NOMO-1 treated with dmso at 0.1 percent for 144 hours (cell line): ENCODE measurements at regions not wholly inside any gene's neighbourhood (a gene's known extent, or its start where the extent isn't known, plus 50 kb on each side); places are given as distances from the start of the nearest gene placed in this dataset.
"Not testable (repeated sequence)": the region's sequence is repeated elsewhere in the genome, so short reads cannot be mapped to it uniquely, and the experiment has no call there.

Experiments
- DNase-seq: peaks from one replicate; lab custom pipeline; 2025; ENCODE audit not compliant: unreplicated experiment; lab: John Stamatoyannopoulos, UW

- no peak for DNase-seq
These were observed 307.3 kb downstream of the RAPGEF2 start for GRCh38 chr4:159410076-159410777.

GRCh38 chr4:159410891-159411290, 308.0 kb downstream of the RAPGEF2 start:
- no peak for DNase-seq

DNA sequence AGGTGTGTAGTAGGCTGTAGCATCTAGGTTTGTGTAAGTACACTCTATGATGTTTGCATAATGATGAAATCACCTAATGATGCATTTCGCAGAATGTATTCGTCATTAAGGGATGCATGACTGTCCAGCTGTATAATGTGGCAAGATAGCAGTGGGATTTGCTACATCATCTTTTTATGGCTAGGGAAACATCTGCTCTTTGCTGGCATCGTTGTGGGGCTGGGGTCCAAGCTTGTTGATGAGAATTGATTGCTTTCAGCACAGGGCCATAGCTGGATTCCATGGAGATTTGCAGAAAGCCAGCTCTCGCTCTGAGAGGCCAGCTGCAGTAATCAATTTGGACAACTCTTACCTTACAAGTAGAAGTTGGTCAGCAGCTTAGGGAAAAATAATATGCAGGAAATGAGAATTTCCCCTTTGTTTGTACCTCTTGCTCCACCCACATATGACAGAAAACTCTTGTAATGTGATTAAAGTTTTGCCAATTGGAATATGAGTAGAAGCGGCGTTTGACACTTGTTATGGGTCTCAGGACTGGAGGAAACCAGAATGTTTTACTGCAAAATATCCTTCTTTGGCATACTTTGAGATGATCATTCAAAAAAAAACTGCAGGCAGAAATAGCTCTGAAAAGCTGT, 310.5 kb downstream of the RAPGEF2 start:
- DNase-seq: no peak

- DNase-seq: no peak
These were observed 311.4 kb downstream of the RAPGEF2 start for GRCh38 chr4:159414305-159414704.

DNA sequence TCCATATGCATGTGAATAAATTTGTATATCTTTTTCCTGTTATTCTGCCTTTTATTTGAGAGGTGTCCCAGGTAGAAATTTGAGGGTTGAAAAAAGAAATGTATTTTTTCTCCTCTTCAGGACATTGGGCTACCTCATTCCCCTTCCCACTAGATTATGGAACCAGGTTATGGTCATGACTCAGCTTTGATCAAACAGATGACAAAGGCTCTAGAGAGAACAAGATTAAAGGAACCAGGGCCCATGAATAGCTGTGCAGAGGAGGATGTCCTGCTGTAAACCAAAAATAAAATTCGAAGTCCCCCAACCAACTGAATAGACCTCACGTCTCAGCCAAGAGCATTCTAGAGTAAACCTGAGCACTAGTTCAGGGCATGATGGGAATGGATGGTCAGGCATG, 313.2 kb downstream of the RAPGEF2 start:
- no peak for DNase-seq

GRCh38 chr4:159416996-159417395, 314.1 kb downstream of the RAPGEF2 start:
- DNase-seq: no peak

DNA sequence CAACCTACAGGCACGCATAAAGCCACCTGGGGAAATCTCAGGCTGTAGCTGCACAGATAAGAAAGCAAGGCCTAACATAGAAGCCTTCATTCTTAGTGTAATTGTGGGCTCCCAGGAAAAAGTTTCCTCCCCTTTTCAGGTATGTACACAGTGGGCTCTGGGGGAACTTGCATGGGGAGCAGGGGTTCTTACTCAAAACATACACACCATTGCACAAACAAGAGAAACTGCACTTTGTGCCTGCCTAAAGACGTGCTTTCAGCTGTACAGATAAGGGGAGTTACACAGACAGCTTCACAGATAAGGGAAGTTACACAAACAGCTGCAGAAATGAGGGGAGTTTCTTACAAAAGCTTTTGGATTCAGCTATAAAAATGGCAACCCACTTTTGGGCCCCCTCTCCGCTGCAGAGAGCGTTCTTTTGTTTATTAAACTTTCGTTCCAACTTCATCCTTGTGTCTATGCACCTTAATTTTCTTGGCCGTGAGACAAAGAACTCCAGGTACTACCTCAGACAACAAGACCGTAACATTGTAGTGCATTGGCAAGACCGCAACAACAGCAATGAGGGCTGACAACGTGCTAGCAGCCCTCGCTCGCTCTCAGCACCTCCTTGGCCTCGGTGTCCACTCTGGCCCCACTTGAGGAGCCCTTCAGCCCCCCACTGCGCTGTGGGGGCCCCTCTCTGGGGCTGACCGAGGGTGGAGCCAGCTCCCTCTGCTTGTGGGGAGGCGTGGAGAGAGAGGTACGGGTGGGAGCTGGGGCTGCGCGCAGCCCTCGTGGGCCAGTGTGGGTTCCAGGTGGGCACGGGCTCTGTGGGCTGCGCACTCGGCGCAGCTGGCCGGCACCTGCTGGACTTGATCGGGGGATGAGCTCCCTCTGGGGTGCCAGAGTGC, 317.5 kb downstream of the RAPGEF2 start:
- no peak for DNase-seq

DNA sequence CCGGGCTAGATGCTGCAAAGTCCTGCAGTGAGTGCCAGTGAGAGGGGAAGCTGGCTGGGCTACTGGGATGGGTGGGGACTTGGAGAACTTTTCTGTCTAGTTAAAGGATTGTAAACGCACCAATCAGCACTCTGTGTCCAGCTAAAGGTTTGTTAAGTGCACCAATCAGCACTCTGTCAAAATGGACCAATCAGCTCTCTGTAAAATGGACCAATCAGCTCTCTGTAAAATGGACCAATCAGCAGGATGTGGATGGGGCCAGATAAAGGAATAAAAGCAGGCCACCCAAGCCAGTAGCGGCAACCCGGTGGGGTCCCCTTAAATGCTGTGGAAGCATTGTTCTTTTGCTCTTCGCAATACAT, 318.2 kb downstream of the RAPGEF2 start:
- DNase-seq: not testable (repeated sequence)

DNA sequence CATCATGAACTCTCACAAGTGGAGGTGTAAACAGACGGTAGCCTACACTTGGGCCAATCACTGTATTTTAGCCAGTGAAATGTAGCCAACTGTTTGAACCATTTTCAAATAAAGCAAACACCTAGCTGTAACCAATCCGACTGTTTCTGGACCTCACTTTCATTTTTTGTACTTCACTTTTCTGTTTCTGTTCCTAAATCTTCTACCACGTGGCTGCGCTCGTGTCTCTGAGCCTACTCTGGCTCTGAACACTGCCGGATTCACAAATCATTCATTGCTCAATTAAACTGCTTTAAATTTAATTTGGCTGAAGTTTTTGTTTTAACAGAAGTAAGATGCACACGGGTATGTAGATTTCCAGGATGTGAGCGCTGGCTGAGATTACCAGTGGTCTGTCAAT, 319.1 kb downstream of the RAPGEF2 start:
- no peak for DNase-seq

DNA sequence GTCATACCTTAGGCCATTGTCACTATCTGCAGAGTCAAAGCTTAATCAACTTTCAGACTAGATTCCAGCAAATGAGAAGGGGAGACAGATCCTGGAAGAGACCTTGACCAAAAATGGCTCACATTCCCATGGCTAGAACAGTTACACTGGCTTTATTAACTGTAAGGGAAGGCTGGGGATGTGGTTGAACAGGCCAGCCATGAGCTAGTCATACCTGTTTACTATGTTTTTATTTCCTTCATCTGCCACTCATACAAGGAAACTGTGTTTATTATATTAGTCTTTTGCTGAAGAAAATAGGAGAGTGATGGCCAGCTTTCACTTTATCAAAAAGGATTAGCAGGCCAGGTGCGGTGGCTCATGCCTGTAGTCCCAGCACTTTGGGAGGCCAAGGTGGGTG, 319.7 kb downstream of the RAPGEF2 start:
- DNase-seq: no peak

GRCh38 chr4:159425737-159426305, 322.9 kb downstream of the RAPGEF2 start:
- no peak for DNase-seq

DNA sequence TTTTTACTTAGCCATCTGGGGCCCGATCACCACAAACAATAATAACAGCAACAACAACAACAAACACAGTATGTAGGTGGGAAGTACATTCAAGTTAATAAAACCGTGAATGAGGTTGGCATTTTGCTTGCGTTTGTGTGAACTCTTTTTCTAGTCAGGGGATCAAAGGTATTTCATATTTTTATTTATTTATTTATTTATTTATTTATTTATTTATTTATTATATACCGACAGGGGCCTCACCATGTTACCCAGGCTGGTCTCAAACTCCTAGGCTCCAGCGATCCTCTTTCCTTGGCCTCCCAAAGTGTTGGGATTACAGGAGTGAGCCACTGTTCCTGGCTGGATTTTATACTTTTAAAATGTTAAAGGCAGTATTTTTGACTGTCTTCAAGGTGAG, 325.4 kb downstream of the RAPGEF2 start:
- DNase-seq: no peak

GRCh38 chr4:159428975-159429692, 326.3 kb downstream of the RAPGEF2 start:
- DNase-seq: no peak

- no peak for DNase-seq
These were observed 326.8 kb downstream of the RAPGEF2 start for GRCh38 chr4:159429693-159430035.

- DNase-seq: no peak
These were observed 328.0 kb downstream of the RAPGEF2 start for GRCh38 chr4:159430896-159431295.

- no peak for DNase-seq
These were observed 329.6 kb downstream of the RAPGEF2 start for GRCh38 chr4:159432436-159432835.

- DNase-seq: no peak
These were observed 330.5 kb downstream of the RAPGEF2 start for GRCh38 chr4:159433337-159433736.

DNA sequence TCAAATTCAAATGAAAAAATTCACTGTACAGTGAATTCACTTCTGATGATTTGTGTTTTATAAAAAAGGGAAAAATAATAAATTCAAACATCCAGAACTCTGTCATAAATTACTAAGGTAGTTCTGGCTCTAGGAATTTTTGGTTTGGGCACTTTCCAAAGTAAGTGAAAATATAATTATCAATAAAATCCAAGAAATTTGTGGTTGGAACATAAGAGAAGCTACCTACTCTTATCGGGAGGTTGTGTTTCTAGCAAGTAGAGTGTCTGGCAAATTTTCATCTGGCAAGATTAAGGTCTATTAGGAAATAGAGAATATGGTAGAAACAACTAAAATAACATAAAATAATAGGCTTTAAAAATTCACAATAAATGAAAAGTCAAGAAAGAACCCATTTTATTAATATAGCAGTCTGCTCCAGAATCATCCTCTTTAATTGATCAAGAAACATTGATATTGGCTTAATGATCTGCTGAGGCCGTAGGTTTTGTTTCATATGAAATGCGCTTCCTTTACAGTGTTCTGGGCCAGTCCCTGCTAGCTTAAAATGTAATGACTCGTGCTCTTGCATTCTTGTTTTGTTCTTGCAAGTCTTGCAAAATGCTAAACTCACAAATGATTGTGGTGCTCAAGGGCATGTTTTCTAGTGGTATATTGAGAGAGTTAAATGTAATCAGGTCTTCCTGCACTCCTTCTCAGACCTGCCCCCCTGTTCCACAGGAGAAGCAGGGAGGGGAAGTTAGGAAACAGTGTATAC, 331.4 kb downstream of the RAPGEF2 start:
- DNase-seq: no peak

DNA sequence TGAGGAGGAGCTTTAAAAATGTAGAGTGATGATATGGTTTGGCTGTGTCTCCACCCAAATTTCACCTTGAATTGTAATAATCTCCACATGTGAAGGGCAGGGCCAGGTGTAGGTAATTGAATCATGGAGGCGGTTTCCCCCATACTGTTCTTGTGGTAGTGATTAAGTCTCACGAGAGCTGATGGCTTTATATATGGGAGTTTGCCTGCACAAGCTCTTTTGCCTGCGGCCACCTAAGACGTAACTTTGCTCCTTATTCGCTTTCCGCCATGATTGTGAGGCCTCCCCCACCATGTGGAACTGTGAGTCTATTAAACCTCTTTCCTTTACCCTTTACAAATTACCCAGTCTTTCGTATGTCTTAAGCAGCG, 332.0 kb downstream of the RAPGEF2 start:
- DNase-seq: no peak

DNA sequence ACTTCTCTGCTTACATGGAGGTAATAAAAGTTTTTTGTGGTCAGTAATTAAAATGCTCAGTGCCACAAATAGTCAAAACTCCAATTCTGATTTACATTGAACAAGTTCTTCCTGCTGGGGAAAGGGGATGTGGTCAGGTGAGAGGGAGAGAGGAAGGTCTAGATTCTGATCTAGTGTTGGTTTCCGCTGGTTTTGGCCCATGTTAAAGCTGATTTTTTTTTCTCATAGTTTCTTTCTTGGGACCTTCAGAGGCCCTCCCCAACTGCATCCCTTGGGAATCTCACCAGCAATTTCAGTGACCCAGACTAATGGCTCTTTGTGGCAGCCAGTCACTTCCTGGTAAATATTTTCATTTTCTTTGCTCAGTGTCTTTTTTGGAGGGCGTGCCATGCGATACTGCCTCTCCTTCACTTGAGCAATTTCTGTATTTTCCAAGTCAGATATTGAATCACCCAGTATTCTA, 332.7 kb downstream of the RAPGEF2 start:
- no peak for DNase-seq
